Neural crest cell (in vitro differentiated cells): ENCODE measurements at regions not wholly inside any gene's neighbourhood (a gene's known extent, or its start where the extent isn't known, plus 50 kb on each side); places are given as distances from the start of the nearest gene placed in this dataset.

Experiments
- DNase-seq: peaks from one replicate; pipeline ENCODE4 v3.0.0; 2021; ENCODE audit warnings: low read depth, mixed read lengths, low spot score
- H3K27ac Mint-ChIP-seq: one replicate; pipeline ENCODE4 v1.8.0; 2021; ENCODE audit warnings: mild to moderate bottlenecking, mixed read lengths; ENCODE audit not compliant: unreplicated experiment
- H3K27me3 Mint-ChIP-seq: 2 replicates; pipeline ENCODE4 v1.8.0; 2021; ENCODE audit warnings: low read depth, mild to moderate bottlenecking, mixed read lengths
- H3K36me3 Mint-ChIP-seq: 2 replicates; pipeline ENCODE4 v1.8.0; 2021; ENCODE audit warnings: low read depth, mild to moderate bottlenecking, mixed read lengths
- H3K4me1 Mint-ChIP-seq: 2 replicates; pipeline ENCODE4 v1.8.0; 2021; ENCODE audit warnings: mixed read lengths
- H3K4me3 Mint-ChIP-seq: one replicate; pipeline ENCODE4 v1.8.0; 2021; ENCODE audit warnings: mild to moderate bottlenecking, mixed read lengths
- H3K9me3 Mint-ChIP-seq: 2 replicates; pipeline ENCODE4 v1.8.0; 2021; ENCODE audit warnings: mixed read lengths
- CTCF ChIP-seq: fragments of 200-600 bp; sonication (generic); conservative IDR thresholded peaks from 2 replicates; pipeline ENCODE4 v1.5.0; 2021; ENCODE audit warnings: antibody characterized with exemption, mild to moderate bottlenecking

- H3K4me3 Mint-ChIP-seq, result no peak overlapping the region
- H3K36me3 Mint-ChIP-seq, result no peaks in the 10 kb centered on the region
- H3K27ac Mint-ChIP-seq, result no peak overlapping the region
- no peak for DNase-seq
- peaks cover 29% of the 10 kb centered on the region for H3K4me1 Mint-ChIP-seq
- H3K27me3 Mint-ChIP-seq, result peaks cover 2% of the 10 kb centered on the region
- no peak for TF ChIP-seq CTCF
- H3K9me3 Mint-ChIP-seq, result no peaks in the 10 kb centered on the region
These were observed 55.5 kb upstream of the TENM3 start for GRCh38 chr4:182187674-182188073.

GRCh38 chr4:182188622-182189021, 54.6 kb upstream of the TENM3 start:
- Mint-ChIP-seq H3K27ac (no peak overlapping the region), H3K27me3 (peaks cover 2% of the 10 kb centered on the region), H3K36me3 (no peaks in the 10 kb centered on the region), H3K4me1 (peaks cover 39% of the 10 kb centered on the region), H3K4me3 (no peak overlapping the region), H3K9me3 (no peaks in the 10 kb centered on the region)
- no peak for DNase-seq
- TF ChIP-seq CTCF, result no peak

- Mint-ChIP-seq H3K4me1 (peaks cover 44% of the 10 kb centered on the region), H3K4me3 (no peak overlapping the region), H3K27me3 (peaks cover 2% of the 10 kb centered on the region), H3K36me3 (no peaks in the 10 kb centered on the region), H3K9me3 (no peaks in the 10 kb centered on the region), H3K27ac (no peak overlapping the region)
- no peak for DNase-seq
- no peak for TF ChIP-seq CTCF
These were observed 53.9 kb upstream of the TENM3 start for GRCh38 chr4:182189103-182189878.

- Mint-ChIP-seq H3K36me3 (no peaks in the 10 kb centered on the region), H3K4me1 (peaks cover 42% of the 10 kb centered on the region), H3K27ac (no peak overlapping the region), H3K9me3 (no peaks in the 10 kb centered on the region), H3K27me3 (peaks cover 2% of the 10 kb centered on the region), H3K4me3 (no peak overlapping the region)
- no peak for DNase-seq
- TF ChIP-seq CTCF, result no peak
These were observed 52.9 kb upstream of the TENM3 start for GRCh38 chr4:182190306-182190705.

- Mint-ChIP-seq H3K9me3 (no peaks in the 10 kb centered on the region), H3K4me3 (no peak overlapping the region), H3K36me3 (no peaks in the 10 kb centered on the region), H3K27ac (peak overlapping the region; percentile 78), H3K27me3 (peaks cover 2% of the 10 kb centered on the region), H3K4me1 (peaks cover 34% of the 10 kb centered on the region)
- no peak for TF ChIP-seq CTCF
- DNase-seq, result no peak
These were observed 50.6 kb upstream of the TENM3 start for GRCh38 chr4:182192511-182193181.
